ENCODE measurements at regions not wholly inside any gene's neighbourhood (a gene's known extent, or its start where the extent isn't known, plus 50 kb on each side); places are given as distances from the start of the nearest gene placed in this dataset.

DNA sequence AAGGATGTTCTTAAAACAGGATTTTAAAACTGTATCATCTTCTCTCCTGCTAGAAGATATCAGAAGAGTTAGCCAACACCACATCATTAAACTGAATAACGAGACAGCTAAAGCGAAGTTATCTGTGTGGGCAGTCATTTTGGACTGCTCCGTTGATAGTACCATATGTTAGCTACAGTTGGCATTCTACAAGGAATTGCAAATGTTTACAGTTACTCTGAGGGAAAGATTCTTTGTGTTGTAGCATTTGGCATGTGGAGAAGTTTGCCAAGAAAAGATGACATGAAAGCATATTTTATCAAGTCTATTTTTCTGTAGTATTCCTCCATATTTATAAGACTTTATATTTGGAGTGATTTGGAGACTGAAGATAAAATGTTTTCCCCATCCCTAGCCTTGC lies 464.4 kb upstream of the POM121L12 start:
- TF ChIP-seq, protein P1, sequence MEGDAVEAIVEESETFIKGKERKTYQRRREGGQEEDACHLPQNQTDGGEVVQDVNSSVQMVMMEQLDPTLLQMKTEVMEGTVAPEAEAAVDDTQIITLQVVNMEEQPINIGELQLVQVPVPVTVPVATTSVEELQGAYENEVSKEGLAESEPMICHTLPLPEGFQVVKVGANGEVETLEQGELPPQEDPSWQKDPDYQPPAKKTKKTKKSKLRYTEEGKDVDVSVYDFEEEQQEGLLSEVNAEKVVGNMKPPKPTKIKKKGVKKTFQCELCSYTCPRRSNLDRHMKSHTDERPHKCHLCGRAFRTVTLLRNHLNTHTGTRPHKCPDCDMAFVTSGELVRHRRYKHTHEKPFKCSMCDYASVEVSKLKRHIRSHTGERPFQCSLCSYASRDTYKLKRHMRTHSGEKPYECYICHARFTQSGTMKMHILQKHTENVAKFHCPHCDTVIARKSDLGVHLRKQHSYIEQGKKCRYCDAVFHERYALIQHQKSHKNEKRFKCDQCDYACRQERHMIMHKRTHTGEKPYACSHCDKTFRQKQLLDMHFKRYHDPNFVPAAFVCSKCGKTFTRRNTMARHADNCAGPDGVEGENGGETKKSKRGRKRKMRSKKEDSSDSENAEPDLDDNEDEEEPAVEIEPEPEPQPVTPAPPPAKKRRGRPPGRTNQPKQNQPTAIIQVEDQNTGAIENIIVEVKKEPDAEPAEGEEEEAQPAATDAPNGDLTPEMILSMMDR (IDR thresholded peaks at IDR 0.05; ENCODE audit: insufficient read depth, low read length, poor library complexity, severe bottlenecking), result no peak
- no peak for TF ChIP-seq EZH2phosphoT487 (conservative IDR thresholded peaks at IDR 0.05; ENCODE audit: low read length)
